ENCODE measurements at regions not wholly inside any gene's neighbourhood (a gene's known extent, or its start where the extent isn't known, plus 50 kb on each side); places are given as distances from the start of the nearest gene placed in this dataset.

GRCh38 chr12:93972411-93973208 is 175.8 kb upstream of the PLXNC1 start:
- H4K20me1 ChIP-seq (ENCODE audit: insufficient read depth, low read depth, low read length): no peaks in the 10 kb centered on the region
- no peaks in the 10 kb centered on the region for H3K27me3 ChIP-seq (ENCODE audit: low read length)
- DNase-seq: no peak
- H3K4me1 ChIP-seq (ENCODE audit: low read length): no peaks in the 10 kb centered on the region
- no peak overlapping the region for H3K9ac ChIP-seq (ENCODE audit: low read length)
- H3K79me2 ChIP-seq (ENCODE audit: low read length): no peaks in the 10 kb centered on the region
- H3K9me2 ChIP-seq (replicated peaks; ENCODE audit: insufficient read depth, low read length): no peaks in the 10 kb centered on the region
- H3K4me2 ChIP-seq (ENCODE audit: low read depth, low read length, poor library complexity, severe bottlenecking): no peak overlapping the region
- no peak overlapping the region for H3K4me3 ChIP-seq (ENCODE audit: low read length)
- no peak overlapping the region for H2AFZ ChIP-seq (ENCODE audit: low read length)
- no peak overlapping the region for H3K27ac ChIP-seq (ENCODE audit: low read length)
- no peaks in the 10 kb centered on the region for H3K9me3 ChIP-seq (ENCODE audit: low read length)
- no peaks in the 10 kb centered on the region for H3K36me3 ChIP-seq (ENCODE audit: insufficient read depth, low read length)

- Histone ChIP-seq H3K9ac (ENCODE audit: low read length) (no peak overlapping the region), H3K9me2 (replicated peaks; ENCODE audit: insufficient read depth, low read length) (no peaks in the 10 kb centered on the region), H3K27me3 (ENCODE audit: low read length) (no peaks in the 10 kb centered on the region), H3K79me2 (ENCODE audit: low read length) (no peaks in the 10 kb centered on the region), H3K27ac (ENCODE audit: low read length) (no peak overlapping the region), H4K20me1 (ENCODE audit: insufficient read depth, low read depth, low read length) (no peaks in the 10 kb centered on the region), H3K4me2 (ENCODE audit: low read depth, low read length, poor library complexity, severe bottlenecking) (no peak overlapping the region), H3K4me3 (ENCODE audit: low read length) (no peak overlapping the region), H3K9me3 (ENCODE audit: low read length) (no peaks in the 10 kb centered on the region), H3K4me1 (ENCODE audit: low read length) (no peaks in the 10 kb centered on the region), H3K36me3 (ENCODE audit: insufficient read depth, low read length) (no peaks in the 10 kb centered on the region), H2AFZ (ENCODE audit: low read length) (no peak overlapping the region)
- DNase-seq: no peak
Observed at GRCh38 chr12:93974252-93974651, 174.1 kb upstream of the PLXNC1 start.

- no peaks in the 10 kb centered on the region for H4K20me1 ChIP-seq (ENCODE audit: insufficient read depth, low read depth, low read length)
- no peak overlapping the region for H2AFZ ChIP-seq (ENCODE audit: low read length)
Observed at GRCh38 chr12:93976024-93976423, 172.4 kb upstream of the PLXNC1 start.

GRCh38 chr12:93977081-93977480 is 171.3 kb upstream of the PLXNC1 start:
- no peaks in the 10 kb centered on the region for H4K20me1 ChIP-seq (ENCODE audit: insufficient read depth, low read depth, low read length)
- H2AFZ ChIP-seq (ENCODE audit: low read length): no peak overlapping the region
- no peak overlapping the region for H3K4me2 ChIP-seq (ENCODE audit: low read depth, low read length, poor library complexity, severe bottlenecking)
- H3K9me2 ChIP-seq (replicated peaks; ENCODE audit: insufficient read depth, low read length): no peaks in the 10 kb centered on the region
- H3K27ac ChIP-seq (ENCODE audit: low read length): no peak overlapping the region
- no peaks in the 10 kb centered on the region for H3K9me3 ChIP-seq (ENCODE audit: low read length)
- H3K79me2 ChIP-seq (ENCODE audit: low read length): no peaks in the 10 kb centered on the region
- H3K36me3 ChIP-seq (ENCODE audit: insufficient read depth, low read length): no peaks in the 10 kb centered on the region
- no peaks in the 10 kb centered on the region for H3K4me1 ChIP-seq (ENCODE audit: low read length)
- no peaks in the 10 kb centered on the region for H3K27me3 ChIP-seq (ENCODE audit: low read length)
- no peak overlapping the region for H3K4me3 ChIP-seq (ENCODE audit: low read length)
- no peak overlapping the region for H3K9ac ChIP-seq (ENCODE audit: low read length)
- DNase-seq: no peak

More at GRCh38 chr12:93976024-93976423, 172.4 kb upstream of the PLXNC1 start:
- no peak for DNase-seq
- no peaks in the 10 kb centered on the region for H3K36me3 ChIP-seq (ENCODE audit: insufficient read depth, low read length)
- H3K27me3 ChIP-seq (ENCODE audit: low read length): no peaks in the 10 kb centered on the region
- no peak overlapping the region for H3K4me2 ChIP-seq (ENCODE audit: low read depth, low read length, poor library complexity, severe bottlenecking)
- H3K27ac ChIP-seq (ENCODE audit: low read length): no peak overlapping the region
- H3K4me1 ChIP-seq (ENCODE audit: low read length): no peaks in the 10 kb centered on the region
- no peaks in the 10 kb centered on the region for H3K9me3 ChIP-seq (ENCODE audit: low read length)
- H3K4me3 ChIP-seq (ENCODE audit: low read length): no peak overlapping the region
- H3K9ac ChIP-seq (ENCODE audit: low read length): no peak overlapping the region
- H3K9me2 ChIP-seq (replicated peaks; ENCODE audit: insufficient read depth, low read length): no peaks in the 10 kb centered on the region
- no peaks in the 10 kb centered on the region for H3K79me2 ChIP-seq (ENCODE audit: low read length)

- Histone ChIP-seq H3K79me2 (ENCODE audit: low read length) (no peaks in the 10 kb centered on the region), H3K4me2 (ENCODE audit: low read depth, low read length, poor library complexity, severe bottlenecking) (no peak overlapping the region), H3K9me3 (ENCODE audit: low read length) (no peaks in the 10 kb centered on the region), H2AFZ (ENCODE audit: low read length) (no peak overlapping the region), H3K9ac (ENCODE audit: low read length) (no peak overlapping the region), H3K27ac (ENCODE audit: low read length) (no peak overlapping the region), H3K27me3 (ENCODE audit: low read length) (no peaks in the 10 kb centered on the region), H3K36me3 (ENCODE audit: insufficient read depth, low read length) (no peaks in the 10 kb centered on the region), H3K9me2 (replicated peaks; ENCODE audit: insufficient read depth, low read length) (no peaks in the 10 kb centered on the region), H3K4me3 (ENCODE audit: low read length) (no peak overlapping the region), H4K20me1 (ENCODE audit: insufficient read depth, low read depth, low read length) (no peaks in the 10 kb centered on the region), H3K4me1 (ENCODE audit: low read length) (no peaks in the 10 kb centered on the region)
- DNase-seq: no peak
Observed at GRCh38 chr12:93978553-93978952, 169.8 kb upstream of the PLXNC1 start.

GRCh38 chr12:93979189-93979588 is 169.2 kb upstream of the PLXNC1 start:
- Histone ChIP-seq H3K4me3 (ENCODE audit: low read length) (no peak overlapping the region), H3K36me3 (ENCODE audit: insufficient read depth, low read length) (no peaks in the 10 kb centered on the region), H3K4me1 (ENCODE audit: low read length) (no peaks in the 10 kb centered on the region), H3K27me3 (ENCODE audit: low read length) (no peaks in the 10 kb centered on the region), H3K27ac (ENCODE audit: low read length) (no peak overlapping the region), H3K9me3 (ENCODE audit: low read length) (no peaks in the 10 kb centered on the region), H3K79me2 (ENCODE audit: low read length) (no peaks in the 10 kb centered on the region), H3K4me2 (ENCODE audit: low read depth, low read length, poor library complexity, severe bottlenecking) (no peak overlapping the region), H4K20me1 (ENCODE audit: insufficient read depth, low read depth, low read length) (no peaks in the 10 kb centered on the region), H3K9ac (ENCODE audit: low read length) (no peak overlapping the region), H2AFZ (ENCODE audit: low read length) (no peak overlapping the region), H3K9me2 (replicated peaks; ENCODE audit: insufficient read depth, low read length) (no peaks in the 10 kb centered on the region)
- peak; percentile 72 for DNase-seq

- Histone ChIP-seq H3K4me1 (ENCODE audit: low read length) (no peaks in the 10 kb centered on the region), H3K36me3 (ENCODE audit: insufficient read depth, low read length) (no peaks in the 10 kb centered on the region), H3K79me2 (ENCODE audit: low read length) (no peaks in the 10 kb centered on the region), H3K9ac (ENCODE audit: low read length) (no peak overlapping the region), H4K20me1 (ENCODE audit: insufficient read depth, low read depth, low read length) (no peaks in the 10 kb centered on the region), H3K9me3 (ENCODE audit: low read length) (no peaks in the 10 kb centered on the region), H3K27me3 (ENCODE audit: low read length) (no peaks in the 10 kb centered on the region), H2AFZ (ENCODE audit: low read length) (no peak overlapping the region), H3K27ac (ENCODE audit: low read length) (no peak overlapping the region), H3K4me3 (ENCODE audit: low read length) (no peak overlapping the region), H3K9me2 (replicated peaks; ENCODE audit: insufficient read depth, low read length) (no peaks in the 10 kb centered on the region), H3K4me2 (ENCODE audit: low read depth, low read length, poor library complexity, severe bottlenecking) (no peak overlapping the region)
- no peak for DNase-seq
Observed at GRCh38 chr12:93980711-93981110, 167.7 kb upstream of the PLXNC1 start.

GRCh38 chr12:93981411-93981810 is 167.0 kb upstream of the PLXNC1 start:
- Histone ChIP-seq H3K9ac (ENCODE audit: low read length) (no peak overlapping the region), H3K79me2 (ENCODE audit: low read length) (no peaks in the 10 kb centered on the region), H3K36me3 (ENCODE audit: insufficient read depth, low read length) (no peaks in the 10 kb centered on the region), H4K20me1 (ENCODE audit: insufficient read depth, low read depth, low read length) (no peaks in the 10 kb centered on the region), H3K4me3 (ENCODE audit: low read length) (no peak overlapping the region), H3K4me2 (ENCODE audit: low read depth, low read length, poor library complexity, severe bottlenecking) (no peak overlapping the region), H3K4me1 (ENCODE audit: low read length) (no peaks in the 10 kb centered on the region), H3K27ac (ENCODE audit: low read length) (no peak overlapping the region), H3K27me3 (ENCODE audit: low read length) (no peaks in the 10 kb centered on the region), H3K9me2 (replicated peaks; ENCODE audit: insufficient read depth, low read length) (no peaks in the 10 kb centered on the region), H2AFZ (ENCODE audit: low read length) (no peak overlapping the region), H3K9me3 (ENCODE audit: low read length) (no peaks in the 10 kb centered on the region)
- no peak for DNase-seq
